Epithelial cell of esophagus (primary cell): ENCODE measurements at regions not wholly inside any gene's neighbourhood (a gene's known extent, or its start where the extent isn't known, plus 50 kb on each side); places are given as distances from the start of the nearest gene placed in this dataset.

Experiments used
- DNase-seq: peaks from one replicate; pipeline ENCODE4 v3.0.0; 2010; ENCODE audit warnings: low read depth
- H3K4me3 ChIP-seq: 2 replicates; pipeline ENCODE4 v1.5.1; 2011; ENCODE audit warnings: mild to moderate bottlenecking, low read length, control low read depth
- CTCF ChIP-seq: IDR thresholded peaks from 2 replicates; pipeline ENCODE4 v1.5.1; 2011; ENCODE audit warnings: low read depth, mild to moderate bottlenecking, low read length, control low read depth, inconsistent platforms; ENCODE audit not compliant: insufficient read depth; ENCODE audit errors: missing control alignments

- no peak for TF ChIP-seq CTCF
- H3K4me3 ChIP-seq: no peak overlapping the region
- DNase-seq: no peak
Observed at GRCh38 chr9:116083837-116084236, 69.8 kb upstream of the PAPPA start.

- no peak for DNase-seq
- no peak for TF ChIP-seq CTCF
- no peak overlapping the region for H3K4me3 ChIP-seq
Observed at GRCh38 chr9:116084497-116084896, 69.1 kb upstream of the PAPPA start.

- no peak overlapping the region for H3K4me3 ChIP-seq
- peak; percentile 83 for DNase-seq
- no peak for TF ChIP-seq CTCF
Observed at GRCh38 chr9:116087246-116087645, 66.3 kb upstream of the PAPPA start.

- H3K4me3 ChIP-seq: no peak overlapping the region
- peak; percentile 70 for DNase-seq
- TF ChIP-seq CTCF: no peak
Observed at GRCh38 chr9:116087751-116088194, 65.8 kb upstream of the PAPPA start.

GRCh38 chr9:116088396-116088795 is 65.2 kb upstream of the PAPPA start:
- TF ChIP-seq CTCF: no peak
- H3K4me3 ChIP-seq: no peak overlapping the region
- DNase-seq: no peak

GRCh38 chr9:116090030-116090770 is 63.4 kb upstream of the PAPPA start:
- no peak overlapping the region for H3K4me3 ChIP-seq
- DNase-seq: peak; percentile 19
- no peak for TF ChIP-seq CTCF

- no peak overlapping the region for H3K4me3 ChIP-seq
- no peak for TF ChIP-seq CTCF
- peak; percentile 66 for DNase-seq
Observed at GRCh38 chr9:116094846-116095245, 58.7 kb upstream of the PAPPA start.
